ENCODE measurements at regions not wholly inside any gene's neighbourhood (a gene's known extent, or its start where the extent isn't known, plus 50 kb on each side); places are given as distances from the start of the nearest gene placed in this dataset.

DNA sequence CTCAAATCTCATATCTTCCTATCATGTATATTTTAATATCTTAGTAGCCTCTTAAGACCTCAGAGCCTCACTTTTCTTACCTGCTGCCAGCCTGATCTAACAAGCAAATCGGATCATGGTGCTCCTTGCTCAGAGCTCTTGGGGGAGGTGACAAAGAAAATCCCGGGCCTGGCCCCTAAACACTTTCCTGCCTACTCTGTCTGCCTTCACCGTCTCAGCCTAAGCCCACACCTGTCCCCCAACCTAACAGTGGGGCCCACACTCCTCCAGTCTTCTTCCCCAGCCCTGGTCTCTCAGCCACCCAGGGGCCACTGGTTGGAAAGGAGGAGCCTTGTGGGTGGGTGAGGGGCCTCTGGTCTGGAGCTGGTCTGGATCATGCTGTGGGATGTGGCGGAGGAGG lies 207.3 kb downstream of the HAUS1 start:
- TF ChIP-seq, protein P1, sequence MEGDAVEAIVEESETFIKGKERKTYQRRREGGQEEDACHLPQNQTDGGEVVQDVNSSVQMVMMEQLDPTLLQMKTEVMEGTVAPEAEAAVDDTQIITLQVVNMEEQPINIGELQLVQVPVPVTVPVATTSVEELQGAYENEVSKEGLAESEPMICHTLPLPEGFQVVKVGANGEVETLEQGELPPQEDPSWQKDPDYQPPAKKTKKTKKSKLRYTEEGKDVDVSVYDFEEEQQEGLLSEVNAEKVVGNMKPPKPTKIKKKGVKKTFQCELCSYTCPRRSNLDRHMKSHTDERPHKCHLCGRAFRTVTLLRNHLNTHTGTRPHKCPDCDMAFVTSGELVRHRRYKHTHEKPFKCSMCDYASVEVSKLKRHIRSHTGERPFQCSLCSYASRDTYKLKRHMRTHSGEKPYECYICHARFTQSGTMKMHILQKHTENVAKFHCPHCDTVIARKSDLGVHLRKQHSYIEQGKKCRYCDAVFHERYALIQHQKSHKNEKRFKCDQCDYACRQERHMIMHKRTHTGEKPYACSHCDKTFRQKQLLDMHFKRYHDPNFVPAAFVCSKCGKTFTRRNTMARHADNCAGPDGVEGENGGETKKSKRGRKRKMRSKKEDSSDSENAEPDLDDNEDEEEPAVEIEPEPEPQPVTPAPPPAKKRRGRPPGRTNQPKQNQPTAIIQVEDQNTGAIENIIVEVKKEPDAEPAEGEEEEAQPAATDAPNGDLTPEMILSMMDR (IDR thresholded peaks at IDR 0.05) = no peak
- TF ChIP-seq POLR2AphosphoS5 (IDR thresholded peaks at IDR 0.05; ENCODE audit: low read depth, low read length) (no peak), SIN3A (IDR thresholded peaks at IDR 0.05; ENCODE audit: borderline replicate concordance, insufficient read depth, low read depth, low read length) (no peak)
- TF ChIP-seq, protein P2, sequence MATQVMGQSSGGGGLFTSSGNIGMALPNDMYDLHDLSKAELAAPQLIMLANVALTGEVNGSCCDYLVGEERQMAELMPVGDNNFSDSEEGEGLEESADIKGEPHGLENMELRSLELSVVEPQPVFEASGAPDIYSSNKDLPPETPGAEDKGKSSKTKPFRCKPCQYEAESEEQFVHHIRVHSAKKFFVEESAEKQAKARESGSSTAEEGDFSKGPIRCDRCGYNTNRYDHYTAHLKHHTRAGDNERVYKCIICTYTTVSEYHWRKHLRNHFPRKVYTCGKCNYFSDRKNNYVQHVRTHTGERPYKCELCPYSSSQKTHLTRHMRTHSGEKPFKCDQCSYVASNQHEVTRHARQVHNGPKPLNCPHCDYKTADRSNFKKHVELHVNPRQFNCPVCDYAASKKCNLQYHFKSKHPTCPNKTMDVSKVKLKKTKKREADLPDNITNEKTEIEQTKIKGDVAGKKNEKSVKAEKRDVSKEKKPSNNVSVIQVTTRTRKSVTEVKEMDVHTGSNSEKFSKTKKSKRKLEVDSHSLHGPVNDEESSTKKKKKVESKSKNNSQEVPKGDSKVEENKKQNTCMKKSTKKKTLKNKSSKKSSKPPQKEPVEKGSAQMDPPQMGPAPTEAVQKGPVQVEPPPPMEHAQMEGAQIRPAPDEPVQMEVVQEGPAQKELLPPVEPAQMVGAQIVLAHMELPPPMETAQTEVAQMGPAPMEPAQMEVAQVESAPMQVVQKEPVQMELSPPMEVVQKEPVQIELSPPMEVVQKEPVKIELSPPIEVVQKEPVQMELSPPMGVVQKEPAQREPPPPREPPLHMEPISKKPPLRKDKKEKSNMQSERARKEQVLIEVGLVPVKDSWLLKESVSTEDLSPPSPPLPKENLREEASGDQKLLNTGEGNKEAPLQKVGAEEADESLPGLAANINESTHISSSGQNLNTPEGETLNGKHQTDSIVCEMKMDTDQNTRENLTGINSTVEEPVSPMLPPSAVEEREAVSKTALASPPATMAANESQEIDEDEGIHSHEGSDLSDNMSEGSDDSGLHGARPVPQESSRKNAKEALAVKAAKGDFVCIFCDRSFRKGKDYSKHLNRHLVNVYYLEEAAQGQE (IDR thresholded peaks at IDR 0.05; ENCODE audit: insufficient read depth in 1 of 2, low read depth in 2 of 2, low read length in 1 of 2) = no peak

All from Panc1 (cell line).